ENCODE measurements at regions not wholly inside any gene's neighbourhood (a gene's known extent, or its start where the extent isn't known, plus 50 kb on each side); places are given as distances from the start of the nearest gene placed in this dataset.

- TF ChIP-seq CHD7 (IDR thresholded peaks at IDR 0.05; ENCODE audit: insufficient replicate concordance, low read length): no peak
- no peak for TF ChIP-seq RAD21 (IDR thresholded peaks at IDR 0.05 in 1 of 2, conservative IDR thresholded peaks at IDR 0.05 in 1 of 2; ENCODE audit: low read depth in 2 of 2, low read length in 2 of 2)
- TF ChIP-seq TAF1 (IDR thresholded peaks at IDR 0.05; ENCODE audit: low read depth, low read length): no peak
- TF ChIP-seq MAFK (IDR thresholded peaks at IDR 0.05; ENCODE audit: low read depth, low read length): no peak
- no peak for TF ChIP-seq ZNF274 (IDR thresholded peaks at IDR 0.05; ENCODE audit: borderline replicate concordance, extremely low read depth, low read length)
- TF ChIP-seq BRCA1 (IDR thresholded peaks at IDR 0.05; ENCODE audit: low read depth, low read length): no peak
- TF ChIP-seq CTBP2 (IDR thresholded peaks at IDR 0.05; ENCODE audit: borderline replicate concordance, insufficient read depth, insufficient read length, low read length): no peak
- TF ChIP-seq TAF7 (optimal IDR thresholded peaks at IDR 0.05; ENCODE audit: borderline replicate concordance, low read depth, low read length): no peak
- TF ChIP-seq GABPA (IDR thresholded peaks at IDR 0.05; ENCODE audit: borderline replicate concordance, insufficient read depth, low read length): no peak
- TF ChIP-seq JUND (IDR thresholded peaks at IDR 0.05; ENCODE audit: low read length): no peak
- no peak for TF ChIP-seq KDM1A (IDR thresholded peaks at IDR 0.05; ENCODE audit: borderline replicate concordance, low read length)
- no peak for TF ChIP-seq NRF1 (IDR thresholded peaks at IDR 0.05; ENCODE audit: low read depth, low read length)
These were observed 1134.0 kb downstream of the XPNPEP1 start (continued) for GRCh38 chr10:108789336-108789735.
